A673 (cell line): ENCODE measurements at regions not wholly inside any gene's neighbourhood (a gene's known extent, or its start where the extent isn't known, plus 50 kb on each side); places are given as distances from the start of the nearest gene placed in this dataset.

Experiments
- CTCF ChIP-seq: fragments of 300-800, 200-600 bp; sonication (generic); conservative IDR thresholded peaks from 2 replicates; pipeline ENCODE4 v1.5.1; 2017; ENCODE audit warnings: low read depth, mild to moderate bottlenecking, antibody characterized with exemption, low read length, moderate library complexity, mixed read lengths
- EZH2 ChIP-seq: fragments of 200-600 bp; sonication (generic); IDR thresholded peaks from 2 replicates; pipeline ENCODE4 v1.6.1; 2017; ENCODE audit warnings: borderline replicate concordance, low read depth, mild to moderate bottlenecking, mixed read lengths, antibody characterized with exemption, low read length; ENCODE audit not compliant: poor library complexity, severe bottlenecking

GRCh38 chr5:2167671-2168070 is 284.9 kb upstream of the IRX4 start:
- TF ChIP-seq EZH2, result no peak
- TF ChIP-seq CTCF, result no peak
